HUES6 (cell line): ENCODE measurements at regions not wholly inside any gene's neighbourhood (a gene's known extent, or its start where the extent isn't known, plus 50 kb on each side); places are given as distances from the start of the nearest gene placed in this dataset.

Source experiments
- H3K27ac ChIP-seq: 2 replicates; pipeline ENCODE4 v1.7.0; 2013; ENCODE audit warnings: low read depth, mild to moderate bottlenecking, low read length, inconsistent platforms
- H3K27me3 ChIP-seq: 2 replicates; pipeline ENCODE4 v1.6.1; 2013; ENCODE audit warnings: low read length; ENCODE audit not compliant: control insufficient read depth, insufficient read depth
- H3K36me3 ChIP-seq: 2 replicates; pipeline ENCODE4 v1.6.1; 2013; ENCODE audit warnings: low read length; ENCODE audit not compliant: control insufficient read depth, insufficient read depth
- H3K4me1 ChIP-seq: 2 replicates; pipeline ENCODE4 v1.6.1; 2013; ENCODE audit warnings: low read length; ENCODE audit not compliant: control insufficient read depth, insufficient read depth
- H3K4me3 ChIP-seq: 2 replicates; pipeline ENCODE4 v1.5.1; 2013; ENCODE audit warnings: low read depth, low read length
- H3K9ac ChIP-seq: one replicate; pipeline ENCODE4 v1.6.1; 2013; ENCODE audit warnings: mild to moderate bottlenecking, low read length
- H3K9me3 ChIP-seq: 2 replicates; pipeline ENCODE4 v1.6.1; 2013; ENCODE audit warnings: low read depth, low read length; ENCODE audit not compliant: control insufficient read depth, insufficient read depth

GRCh38 chr2:164102366-164102765 lies 366.6 kb upstream of the FIGN start:
- Histone ChIP-seq H3K36me3 (no peaks in the 10 kb centered on the region), H3K9me3 (no peaks in the 10 kb centered on the region), H3K9ac (no peak overlapping the region), H3K4me3 (no peak overlapping the region), H3K4me1 (peaks cover 7% of the 10 kb centered on the region; the same call in 1 of the 2 replicates), H3K27ac (no peak overlapping the region), H3K27me3 (no peaks in the 10 kb centered on the region)

GRCh38 chr2:164091673-164092072 lies 355.9 kb upstream of the FIGN start:
- no peak overlapping the region for H3K9ac ChIP-seq
- H3K27ac ChIP-seq = no peak overlapping the region
- H3K4me1 ChIP-seq = peaks cover 4% of the 10 kb centered on the region; the same call in 1 of the 2 replicates
- H3K4me3 ChIP-seq = no peak overlapping the region
- H3K36me3 ChIP-seq = no peaks in the 10 kb centered on the region
- no peaks in the 10 kb centered on the region for H3K9me3 ChIP-seq
- no peaks in the 10 kb centered on the region for H3K27me3 ChIP-seq

- Histone ChIP-seq H3K27ac (no peak overlapping the region), H3K36me3 (no peaks in the 10 kb centered on the region), H3K9me3 (no peaks in the 10 kb centered on the region)
Observed at GRCh38 chr2:164090533-164090932, 354.7 kb upstream of the FIGN start.

GRCh38 chr2:164084066-164084465 lies 348.3 kb upstream of the FIGN start:
- Histone ChIP-seq H3K4me3 (no peak overlapping the region), H3K27me3 (no peaks in the 10 kb centered on the region), H3K36me3 (no peaks in the 10 kb centered on the region)

More at GRCh38 chr2:164090533-164090932, 354.7 kb upstream of the FIGN start:
- Histone ChIP-seq H3K27me3 (no peaks in the 10 kb centered on the region), H3K9ac (no peak overlapping the region), H3K4me3 (no peak overlapping the region), H3K4me1 (peaks cover 7% of the 10 kb centered on the region; the same call in 1 of the 2 replicates)

GRCh38 chr2:164080486-164080885 lies 344.7 kb upstream of the FIGN start:
- H3K9ac ChIP-seq = no peak overlapping the region
- no peak overlapping the region for H3K4me3 ChIP-seq
- no peaks in the 10 kb centered on the region for H3K36me3 ChIP-seq
- no peaks in the 10 kb centered on the region for H3K27me3 ChIP-seq
- no peak overlapping the region for H3K27ac ChIP-seq
- H3K9me3 ChIP-seq = no peaks in the 10 kb centered on the region
- H3K4me1 ChIP-seq = no peaks in the 10 kb centered on the region

More at GRCh38 chr2:164084066-164084465, 348.3 kb upstream of the FIGN start:
- H3K4me1 ChIP-seq = peaks cover 7% of the 10 kb centered on the region; the same call in 1 of the 2 replicates
- H3K9me3 ChIP-seq = no peaks in the 10 kb centered on the region
- no peak overlapping the region for H3K9ac ChIP-seq
- H3K27ac ChIP-seq = no peak overlapping the region

GRCh38 chr2:164079258-164079657 lies 343.4 kb upstream of the FIGN start:
- Histone ChIP-seq H3K36me3 (no peaks in the 10 kb centered on the region), H3K9me3 (no peaks in the 10 kb centered on the region), H3K27ac (no peak overlapping the region), H3K27me3 (no peaks in the 10 kb centered on the region), H3K4me3 (no peak overlapping the region), H3K4me1 (no peaks in the 10 kb centered on the region), H3K9ac (no peak overlapping the region)

GRCh38 chr2:164078421-164078820 lies 342.6 kb upstream of the FIGN start:
- Histone ChIP-seq H3K9ac (no peak overlapping the region), H3K4me3 (no peak overlapping the region), H3K27me3 (no peaks in the 10 kb centered on the region), H3K9me3 (no peaks in the 10 kb centered on the region), H3K27ac (no peak overlapping the region), H3K4me1 (no peaks in the 10 kb centered on the region), H3K36me3 (no peaks in the 10 kb centered on the region)

- Histone ChIP-seq H3K36me3 (no peaks in the 10 kb centered on the region), H3K27me3 (no peaks in the 10 kb centered on the region), H3K4me1 (no peaks in the 10 kb centered on the region; the same call in 1 of the 2 replicates), H3K9me3 (no peaks in the 10 kb centered on the region), H3K4me3 (no peak overlapping the region), H3K9ac (no peak overlapping the region), H3K27ac (no peak overlapping the region)
Observed at GRCh38 chr2:164073101-164074074, 337.6 kb upstream of the FIGN start.

DNA sequence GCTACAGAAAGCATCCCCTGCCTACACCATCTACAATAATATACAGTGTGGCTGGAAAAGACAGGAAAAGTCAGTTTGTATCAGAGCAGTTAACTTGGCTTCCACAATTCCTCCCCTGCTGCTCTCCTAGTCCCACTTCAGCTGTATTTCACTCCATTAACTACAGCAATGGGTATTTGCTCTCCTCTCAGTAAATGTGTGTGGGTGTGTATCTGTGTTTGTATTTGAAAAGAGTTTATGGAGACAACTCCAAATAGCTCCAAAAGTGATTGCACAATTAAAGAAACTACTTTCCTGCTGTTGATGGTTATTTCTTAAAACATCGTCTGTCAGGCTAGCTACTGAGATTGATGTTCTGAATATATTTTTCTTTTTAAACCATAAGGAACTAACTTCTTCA lies 333.7 kb upstream of the FIGN start:
- no peaks in the 10 kb centered on the region for H3K27me3 ChIP-seq
- H3K36me3 ChIP-seq = no peaks in the 10 kb centered on the region
- H3K27ac ChIP-seq = no peak overlapping the region
- no peak overlapping the region for H3K4me3 ChIP-seq
- H3K9me3 ChIP-seq = no peaks in the 10 kb centered on the region
- H3K4me1 ChIP-seq = peaks cover 5% of the 10 kb centered on the region; the same call in 1 of the 2 replicates
- no peak overlapping the region for H3K9ac ChIP-seq

- no peak overlapping the region for H3K27ac ChIP-seq
- no peak overlapping the region for H3K9ac ChIP-seq
- no peak overlapping the region for H3K4me3 ChIP-seq
- no peaks in the 10 kb centered on the region for H3K27me3 ChIP-seq
- H3K4me1 ChIP-seq = peaks cover 5% of the 10 kb centered on the region; the same call in 1 of the 2 replicates
- no peaks in the 10 kb centered on the region for H3K36me3 ChIP-seq
- no peaks in the 10 kb centered on the region for H3K9me3 ChIP-seq
Observed at GRCh38 chr2:164068063-164068462, 332.3 kb upstream of the FIGN start.

GRCh38 chr2:164066095-164066494 lies 330.3 kb upstream of the FIGN start:
- no peaks in the 10 kb centered on the region for H3K27me3 ChIP-seq
- H3K27ac ChIP-seq = no peak overlapping the region
- H3K9me3 ChIP-seq = no peaks in the 10 kb centered on the region
- peaks cover 5% of the 10 kb centered on the region; the same call in 1 of the 2 replicates for H3K4me1 ChIP-seq
- no peaks in the 10 kb centered on the region for H3K36me3 ChIP-seq
- H3K4me3 ChIP-seq = no peak overlapping the region
- no peak overlapping the region for H3K9ac ChIP-seq
